ENCODE measurements at regions not wholly inside any gene's neighbourhood (a gene's known extent, or its start where the extent isn't known, plus 50 kb on each side); places are given as distances from the start of the nearest gene placed in this dataset.
"Not testable (repeated sequence)": the region's sequence is repeated elsewhere in the genome, so short reads cannot be mapped to it uniquely, and the experiment has no call there.

GRCh38 chr2:207439881-207440280 is 89.9 kb upstream of the CREB1 start:
- DNase-seq, result not testable (repeated sequence)

DNA sequence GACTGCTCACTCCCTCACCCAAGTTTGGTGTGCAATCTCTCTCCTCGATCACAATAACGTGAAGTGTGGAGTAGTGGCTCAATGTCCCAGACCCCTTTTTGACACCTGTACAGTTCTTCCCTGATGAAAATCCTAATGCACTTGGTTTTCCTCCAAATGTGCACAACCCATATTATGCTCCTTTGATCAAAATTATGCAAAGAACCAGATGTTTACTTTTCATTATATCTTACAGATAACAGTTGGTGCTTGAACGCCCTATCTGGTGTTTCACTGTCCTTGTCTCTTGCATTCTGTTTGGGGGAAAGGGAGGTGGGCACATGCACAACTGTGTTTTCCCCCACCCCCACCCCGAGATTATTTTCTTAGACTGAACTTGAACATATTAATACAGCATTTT is 85.0 kb upstream of the CREB1 start:
- DNase-seq, result no peak

- no peak for DNase-seq
Measured at GRCh38 chr2:207446653-207447052, 83.1 kb upstream of the CREB1 start.

GRCh38 chr2:207448006-207448405 is 81.8 kb upstream of the CREB1 start:
- no peak for DNase-seq

DNA sequence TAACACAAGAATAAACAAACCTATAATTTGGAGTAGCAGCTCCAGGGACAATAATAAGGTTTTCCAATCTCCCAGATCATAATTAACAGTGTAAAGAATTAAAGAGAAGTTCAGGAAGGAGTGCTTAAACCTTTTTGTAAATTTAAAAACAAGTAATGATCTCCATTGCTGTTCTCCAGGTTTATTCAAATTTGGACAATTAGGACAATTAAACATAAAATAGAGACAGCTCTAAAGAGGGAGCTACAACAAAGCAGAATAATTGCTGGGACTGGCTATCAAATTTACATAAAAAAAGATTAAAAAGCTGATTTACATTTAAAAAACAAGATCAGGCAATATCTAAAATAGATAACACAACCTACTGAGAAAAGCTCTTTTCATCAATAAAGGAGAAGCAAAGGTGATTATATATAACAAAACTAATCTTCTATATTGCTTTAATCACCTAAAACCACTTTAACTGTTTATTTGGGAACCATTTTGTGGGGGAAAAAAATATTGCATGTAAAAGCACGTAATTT is 80.1 kb upstream of the CREB1 start:
- DNase-seq, result no peak

- no peak for DNase-seq
Measured at GRCh38 chr2:207450186-207450585, 79.6 kb upstream of the CREB1 start.

DNA sequence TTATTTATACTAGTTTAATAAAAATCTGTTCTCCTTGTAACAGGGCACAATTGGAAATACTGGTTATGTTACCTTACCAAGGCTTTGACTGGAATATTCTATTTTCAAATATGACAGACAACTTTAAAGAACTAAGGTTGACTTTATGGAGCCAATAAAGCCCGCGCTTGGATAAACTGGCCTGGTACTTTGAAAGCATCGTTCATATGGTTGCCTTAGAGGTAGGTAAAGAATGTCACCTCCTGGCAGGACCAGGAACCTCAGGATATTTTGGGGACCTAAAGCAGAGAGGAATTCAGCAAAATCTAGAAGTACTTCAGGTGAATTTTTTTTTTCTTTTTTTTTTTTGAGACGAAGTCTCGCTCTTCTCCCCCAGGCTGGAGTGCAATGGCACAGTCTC is 71.2 kb upstream of the CREB1 start:
- no peak for DNase-seq

DNA sequence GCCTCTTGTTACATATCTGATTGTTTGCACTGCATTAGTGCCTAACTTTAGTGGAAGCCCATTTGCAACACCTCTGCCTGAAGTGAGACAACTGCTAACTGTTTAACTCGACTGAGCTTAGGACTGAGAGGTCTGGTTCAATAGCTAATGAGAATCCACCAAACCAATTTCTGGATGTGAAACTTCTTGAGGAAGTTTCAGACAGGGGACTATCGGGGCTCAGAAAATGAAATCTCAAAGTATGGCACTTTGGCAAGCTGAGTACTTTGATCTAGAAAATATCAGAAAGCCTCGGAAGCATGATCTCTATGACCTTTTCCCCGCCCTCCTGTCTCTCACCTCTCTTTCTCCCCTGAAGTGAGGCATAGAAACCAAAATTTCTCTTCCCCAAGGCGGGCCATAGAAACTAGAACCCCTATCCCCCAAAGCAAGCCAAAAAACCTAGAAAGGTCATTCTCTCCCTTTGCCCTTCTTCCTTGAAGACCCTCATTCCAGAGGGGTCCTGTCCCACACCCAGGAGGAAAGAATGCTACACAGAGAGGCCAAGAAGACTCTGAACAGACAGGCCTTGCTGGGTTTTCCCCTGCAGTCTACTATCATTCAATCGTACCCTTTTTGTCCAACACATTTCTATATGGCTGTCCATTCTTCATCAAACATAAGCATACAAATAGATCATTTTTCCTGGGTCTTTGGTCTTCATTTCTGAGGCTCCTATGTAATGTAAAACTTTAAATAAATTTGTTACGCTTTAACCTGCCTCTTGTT is 69.6 kb upstream of the CREB1 start:
- DNase-seq, result no peak

DNA sequence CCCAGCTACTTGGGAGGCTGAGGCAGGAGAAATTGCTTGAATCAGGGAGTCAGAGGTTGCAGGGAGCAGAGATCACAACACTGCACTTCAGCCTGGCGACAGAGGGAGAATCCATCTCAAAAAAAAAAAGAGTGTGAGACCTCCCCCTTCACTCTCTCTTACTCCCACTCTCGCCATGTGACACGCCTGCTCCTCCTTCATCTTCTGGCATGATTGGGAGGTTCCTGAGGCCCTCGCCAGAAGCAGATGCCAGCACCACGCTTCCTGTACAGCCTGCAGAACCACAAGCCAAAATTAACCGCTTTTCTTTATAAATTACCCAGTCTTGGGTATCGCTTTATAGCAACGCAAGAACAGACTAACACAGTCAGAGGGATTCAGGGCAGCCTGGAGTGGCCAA is 66.3 kb upstream of the CREB1 start:
- no peak for DNase-seq

- DNase-seq, result no peak
Measured at GRCh38 chr2:207464007-207464406, 65.8 kb upstream of the CREB1 start.

- no peak for DNase-seq
Measured at GRCh38 chr2:207465894-207466293, 63.9 kb upstream of the CREB1 start.

GRCh38 chr2:207467716-207468347 is 61.9 kb upstream of the CREB1 start:
- no peak for DNase-seq

- no peak for DNase-seq
Measured at GRCh38 chr2:207468488-207468887, 61.3 kb upstream of the CREB1 start.

- no peak for DNase-seq
Measured at GRCh38 chr2:207469451-207469850, 60.3 kb upstream of the CREB1 start.

DNA sequence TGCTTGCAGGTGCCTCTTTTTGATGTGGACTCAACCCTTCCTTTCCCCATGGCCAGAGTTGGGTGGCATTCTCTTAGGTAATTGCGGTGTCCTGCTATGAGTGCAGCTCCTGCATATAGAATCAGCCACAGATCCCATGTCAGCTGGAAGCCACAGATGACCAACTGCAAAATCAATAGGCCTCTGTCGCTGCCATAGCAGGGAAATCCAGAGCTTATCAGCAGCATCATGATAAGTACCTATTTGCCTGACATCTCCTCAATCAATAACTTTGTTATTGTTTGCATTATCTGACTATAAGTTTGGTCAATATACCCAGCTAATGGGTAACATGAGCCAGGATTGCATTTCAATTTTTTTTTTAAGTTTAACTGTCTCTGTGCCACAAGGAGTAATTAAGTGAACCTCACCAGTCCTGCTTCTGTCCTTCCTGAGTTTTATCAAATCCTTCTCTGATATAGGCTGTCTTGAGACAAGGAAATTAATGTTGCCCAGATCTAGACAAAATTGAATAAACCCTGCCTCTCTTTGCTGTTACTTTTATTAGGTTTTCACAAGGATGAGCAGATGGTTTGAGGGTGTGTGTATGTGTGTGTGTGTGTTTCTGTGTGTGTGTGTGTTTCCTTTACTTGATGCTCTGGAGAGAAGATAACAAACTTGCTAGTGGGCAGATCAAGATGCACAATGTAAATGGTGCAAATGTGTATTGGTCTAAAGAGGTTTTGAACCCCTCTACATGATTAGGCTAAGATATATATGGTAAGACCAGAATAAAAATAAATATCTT is 59.6 kb upstream of the CREB1 start:
- no peak for DNase-seq

DNA sequence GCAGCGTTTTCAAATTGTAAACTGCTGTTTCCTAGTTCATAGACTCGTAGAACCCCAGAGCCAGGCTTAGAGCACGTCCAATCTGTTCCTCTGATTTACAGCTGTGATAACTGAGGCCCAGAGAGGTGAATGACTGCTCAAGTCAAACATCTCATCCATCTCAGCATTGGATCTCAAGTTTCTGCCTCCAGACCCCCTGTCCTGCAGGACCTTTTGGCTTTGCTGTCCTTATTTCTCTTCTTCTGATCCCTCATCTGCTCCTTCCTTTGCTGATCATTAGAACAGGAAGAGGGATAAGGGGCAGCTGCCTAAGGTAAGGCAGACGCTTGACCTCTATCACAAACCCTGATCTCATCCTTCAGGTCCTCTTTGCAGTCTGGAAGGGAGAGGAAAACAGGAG is 58.5 kb upstream of the CREB1 start:
- no peak for DNase-seq

DNA sequence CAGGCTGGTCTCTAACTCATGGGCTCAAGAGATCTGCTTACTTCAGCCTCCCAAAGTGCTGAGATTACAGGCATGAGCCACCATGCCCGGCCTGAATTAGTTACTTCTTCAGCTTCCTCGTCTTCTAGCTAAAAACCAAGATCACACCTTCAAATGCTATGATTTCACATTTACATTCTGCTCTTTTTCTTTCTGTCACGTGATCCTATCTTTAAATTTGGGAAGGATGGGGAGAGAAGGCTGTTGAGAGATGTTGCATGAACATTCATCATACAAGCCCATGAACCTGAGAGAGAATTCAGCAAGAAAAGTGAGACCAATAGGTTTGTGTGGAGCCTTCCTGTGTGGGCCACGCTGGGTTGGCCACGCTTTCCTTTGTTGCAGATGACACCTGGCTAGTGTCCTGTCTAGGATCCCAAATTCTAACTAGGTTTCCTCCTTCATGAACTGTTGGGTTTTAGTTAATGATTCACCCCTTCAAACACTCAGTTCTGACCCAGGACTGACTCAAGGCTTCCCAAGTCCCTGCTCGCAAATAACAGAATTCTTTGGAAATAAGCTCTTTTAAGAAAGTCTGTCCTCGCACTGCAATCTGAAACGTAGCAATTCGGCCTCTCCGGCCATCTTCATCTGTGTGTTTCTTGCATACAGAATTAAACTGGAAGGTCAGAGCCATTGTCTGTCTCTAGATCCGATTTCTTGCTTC is 57.3 kb upstream of the CREB1 start:
- DNase-seq, result peak in 2 of 56 donors; percentile 40 to 43

DNA sequence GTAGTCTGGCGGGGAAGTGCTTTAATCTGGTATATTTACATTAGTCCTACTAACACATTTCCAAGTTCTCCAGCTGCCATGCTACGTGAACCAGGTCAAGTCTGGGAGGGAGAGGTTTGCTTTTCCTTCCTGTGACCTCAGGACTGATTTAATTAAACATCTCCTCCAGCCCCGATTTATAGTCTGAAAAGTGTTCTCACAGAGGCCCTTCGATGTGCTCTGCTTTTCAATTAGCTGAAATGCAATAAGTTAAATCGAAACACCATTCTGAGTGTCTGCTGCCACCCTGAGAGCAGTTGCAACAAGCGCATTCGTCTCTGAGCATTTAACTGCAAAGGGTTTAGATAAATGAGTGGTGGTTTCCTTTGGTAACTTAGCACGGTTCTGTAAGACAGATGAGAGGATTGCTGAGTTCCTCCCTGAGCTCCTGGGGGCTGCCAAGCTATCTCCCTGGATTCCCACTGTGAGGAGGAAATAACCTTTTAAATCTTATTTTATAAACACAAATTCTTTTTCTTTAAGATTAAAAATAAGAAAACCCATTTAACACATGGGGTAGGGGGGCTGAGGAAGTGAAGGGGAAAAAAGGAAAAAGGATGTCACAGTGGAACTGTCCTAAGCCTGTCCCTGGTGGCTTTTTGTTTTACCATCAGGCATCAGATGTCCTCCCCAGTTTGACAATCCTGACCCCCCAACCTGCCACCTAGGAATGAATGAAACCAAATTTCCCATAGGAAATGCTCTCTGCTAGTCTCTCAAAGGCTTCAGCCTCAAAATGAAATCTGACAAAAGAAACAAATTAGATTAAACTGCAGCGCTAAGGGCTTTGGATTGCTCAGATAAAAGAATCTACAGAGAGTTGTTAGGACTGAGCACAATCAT is 56.5 kb upstream of the CREB1 start:
- DNase-seq, result peak in 53 of 56 donors; percentile 2 to 91 (median 48)

DNA sequence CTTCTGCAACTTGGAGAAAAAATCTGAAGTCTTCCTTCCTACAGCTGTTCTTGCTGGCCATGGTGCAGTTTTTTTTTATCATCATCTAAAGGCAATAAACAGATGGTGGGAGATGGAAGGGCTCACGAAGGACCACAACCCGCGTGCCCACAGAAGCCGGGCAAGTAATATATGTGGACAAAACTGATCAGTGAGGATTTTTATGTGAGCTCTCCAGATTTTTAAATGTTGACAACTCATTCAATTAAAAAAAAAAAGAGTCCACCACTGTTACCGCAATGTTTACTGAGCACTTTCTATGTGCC is 55.9 kb upstream of the CREB1 start:
- no peak for DNase-seq

GRCh38 chr2:207474863-207475485 is 54.8 kb upstream of the CREB1 start:
- DNase-seq, result peak in 14 of 56 donors; percentile 1 to 41 (median 13)

Data from nucleus accumbens (tissue), 56 donors.